Right lobe of liver (tissue), 6 donors: ENCODE measurements at regions not wholly inside any gene's neighbourhood (a gene's known extent, or its start where the extent isn't known, plus 50 kb on each side); places are given as distances from the start of the nearest gene placed in this dataset.

ENCODE experiments used
- ATAC-seq, 4 donors: fragments of 200-7000 bp; cut with Tn5 transposase; one replicate each; pipeline ENCODE4 v1.9.1; 2020; ENCODE audit warnings: mild to moderate bottlenecking in 4 of 4, moderate library complexity in 4 of 4
- DNase-seq, 3 donors: peaks; one replicate each; pipeline ENCODE4 v3.0.0-alpha.2; 2020
- H3K27ac ChIP-seq, 3 donors: fragments of 200-600 bp; one replicate each; pipeline ENCODE4 v1.8.0; 2022
- H3K27me3 ChIP-seq, 2 donors: fragments of 200-600 bp; one replicate each; pipeline ENCODE4 v1.8.0; 2022
- H3K36me3 ChIP-seq, 4 donors: fragments of 200-600 bp; sonication (generic) in 1 of 4; one replicate each; pipeline versions ENCODE4 v1.5.1 to v1.8.0; 2017 to 2022; ENCODE audit warnings: control low read depth in 1 of 4
- H3K4me1 ChIP-seq, 4 donors: fragments of 200-600 bp; sonication (generic) in 1 of 4; one replicate each; pipeline versions ENCODE4 v1.5.1 to v1.8.0; 2017 to 2022; ENCODE audit warnings: control low read depth in 1 of 4
- H3K4me3 ChIP-seq, 3 donors: fragments of 200-600 bp; one replicate each; pipeline ENCODE4 v1.8.0; 2022
- H3K9me3 ChIP-seq, 4 donors: fragments of 200-600 bp; sonication (generic) in 1 of 4; one replicate each; pipeline versions ENCODE4 v1.5.1 to v1.8.0; 2017 to 2022; ENCODE audit warnings: control low read depth in 1 of 4
- POLR2A ChIP-seq: fragments of 450-650 bp; IDR thresholded peaks from one replicate; pipeline ENCODE4 v1.6.1; 2017; ENCODE audit warnings: antibody characterized with exemption, mild to moderate bottlenecking
- WGBS: methylation state at CpG from one replicate; pipeline ENCODE4 v1.1.6; 2018; ENCODE audit warnings: low coverage, low lambda C conversion rate; ENCODE audit not compliant: insufficient coverage; ENCODE audit errors: missing lambda C conversion rate; 5-methylcytosine and 5-hydroxymethylcytosine counted together
- intact Hi-C, 2 donors: fragments of 100-400 bp; cut with DNase I; formaldehyde crosslinking; loops; one replicate each; pipeline versions ENCODE4 v1.11.2 to v1.14.1; 2022
- TF ChIP-seq, protein P1 (sequence below), 4 donors: fragments of 200-600 bp in 3 of 4; fragments of 450-650 bp in 1 of 4; IDR thresholded peaks; one replicate each; pipeline versions ENCODE4 v1.5.1 to v1.8.0; 2016 to 2022; ENCODE audit warnings: antibody characterized with exemption in 4 of 4, mild to moderate bottlenecking in 2 of 4
- donor health status: DM: no; HTN: yes; CAD: no.
- donor health status: DM: no; HTN: no; CAD: no.
- donor health status: DM: no; HTN: no; CAD: no.
- donor health status: DM: no; HTN: yes; CAD: no.
- donor health status: DM: no; HTN: yes; CAD: no.

DNA sequence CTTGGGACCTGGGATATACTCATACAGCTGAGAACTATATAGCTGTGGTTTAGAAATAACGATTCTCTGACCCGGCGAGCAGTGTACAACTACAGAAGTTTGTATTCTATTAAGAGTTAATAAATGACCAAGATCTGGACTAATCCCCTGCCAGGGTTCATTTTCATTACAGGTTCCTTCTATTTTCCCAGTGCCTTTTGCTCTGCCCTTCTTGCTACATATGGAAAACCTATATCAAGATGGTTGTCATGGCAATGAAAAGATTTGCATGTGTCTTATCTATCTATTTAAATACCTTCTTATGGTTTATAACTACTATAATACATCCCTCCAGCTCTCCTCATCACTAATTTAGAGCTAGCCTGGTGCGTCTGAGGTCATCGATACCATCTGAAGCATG is 965.2 kb downstream of the BCL11A start:
- WGBS = 63% methylated on average over 5 of the region's 5 CpGs
- TF ChIP-seq, protein P1, sequence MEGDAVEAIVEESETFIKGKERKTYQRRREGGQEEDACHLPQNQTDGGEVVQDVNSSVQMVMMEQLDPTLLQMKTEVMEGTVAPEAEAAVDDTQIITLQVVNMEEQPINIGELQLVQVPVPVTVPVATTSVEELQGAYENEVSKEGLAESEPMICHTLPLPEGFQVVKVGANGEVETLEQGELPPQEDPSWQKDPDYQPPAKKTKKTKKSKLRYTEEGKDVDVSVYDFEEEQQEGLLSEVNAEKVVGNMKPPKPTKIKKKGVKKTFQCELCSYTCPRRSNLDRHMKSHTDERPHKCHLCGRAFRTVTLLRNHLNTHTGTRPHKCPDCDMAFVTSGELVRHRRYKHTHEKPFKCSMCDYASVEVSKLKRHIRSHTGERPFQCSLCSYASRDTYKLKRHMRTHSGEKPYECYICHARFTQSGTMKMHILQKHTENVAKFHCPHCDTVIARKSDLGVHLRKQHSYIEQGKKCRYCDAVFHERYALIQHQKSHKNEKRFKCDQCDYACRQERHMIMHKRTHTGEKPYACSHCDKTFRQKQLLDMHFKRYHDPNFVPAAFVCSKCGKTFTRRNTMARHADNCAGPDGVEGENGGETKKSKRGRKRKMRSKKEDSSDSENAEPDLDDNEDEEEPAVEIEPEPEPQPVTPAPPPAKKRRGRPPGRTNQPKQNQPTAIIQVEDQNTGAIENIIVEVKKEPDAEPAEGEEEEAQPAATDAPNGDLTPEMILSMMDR (IDR thresholded peaks at IDR 0.05) = no peak
- TF ChIP-seq POLR2A = no peak

DNA sequence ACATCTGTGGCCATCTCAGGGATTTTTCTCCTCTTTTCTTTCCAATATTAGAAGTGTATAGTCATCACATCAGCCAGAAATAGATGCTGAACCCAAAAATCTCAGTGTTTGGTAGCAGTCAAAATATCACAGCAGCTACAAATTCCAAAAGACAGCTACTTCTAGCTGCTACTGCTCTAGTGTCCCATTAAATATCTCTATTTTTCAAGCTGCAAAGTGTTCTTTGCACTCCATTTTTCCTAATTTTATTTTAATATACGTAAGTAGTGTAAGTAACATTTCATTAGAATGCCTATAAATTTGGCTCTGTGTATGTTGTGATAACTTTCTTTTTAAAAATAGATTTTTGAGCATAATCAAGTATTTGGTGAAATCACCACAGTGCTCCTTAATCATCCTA is 967.3 kb downstream of the BCL11A start:
- H3K27me3 ChIP-seq = no peaks in the 10 kb centered on the region
- TF ChIP-seq, protein P1 (IDR thresholded peaks at IDR 0.05) = no peak
- TF ChIP-seq POLR2A = no peak
- H3K27ac ChIP-seq = no peak overlapping the region
- WGBS = 67% methylated on average over 1 of the region's 1 CpG
- intact Hi-C loops = no loop called here
- no peaks in the 10 kb centered on the region for H3K36me3 ChIP-seq
- no peak for ATAC-seq
- H3K4me3 ChIP-seq = no peak overlapping the region
- H3K9me3 ChIP-seq = no peaks in the 10 kb centered on the region
- no peak for DNase-seq
- no peaks in the 10 kb centered on the region for H3K4me1 ChIP-seq

More for the DNA sequence above, 965.2 kb downstream of the BCL11A start:
- intact Hi-C loops = no loop called here
- Histone ChIP-seq H3K4me1 (no peaks in the 10 kb centered on the region), H3K27me3 (no peaks in the 10 kb centered on the region), H3K36me3 (no peaks in the 10 kb centered on the region), H3K27ac (no peak overlapping the region), H3K9me3 (no peaks in the 10 kb centered on the region), H3K4me3 (no peak overlapping the region)
- no peak for ATAC-seq
- no peak for DNase-seq

DNA sequence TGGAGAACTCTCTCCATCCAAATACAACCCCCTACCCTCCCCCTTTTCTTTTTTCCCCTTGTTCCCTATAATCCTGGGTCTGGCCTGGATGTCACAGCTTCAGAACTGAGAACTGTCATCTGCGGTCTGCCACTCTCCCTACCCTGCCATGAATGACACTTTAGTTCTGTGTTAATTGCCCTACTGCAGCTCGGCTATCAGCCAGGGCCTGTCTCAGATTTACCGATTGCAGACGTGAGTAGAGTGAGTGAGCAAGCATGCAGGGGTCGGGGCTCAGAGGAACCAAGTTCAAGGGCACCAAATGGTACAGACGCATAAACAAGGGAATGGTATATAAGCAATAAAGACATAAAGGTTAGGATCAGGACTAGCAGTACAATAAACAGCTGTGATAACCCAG is 967.8 kb downstream of the BCL11A start:
- Histone ChIP-seq H3K4me3 (no peak overlapping the region), H3K36me3 (no peaks in the 10 kb centered on the region), H3K4me1 (no peaks in the 10 kb centered on the region), H3K27ac (no peak overlapping the region), H3K27me3 (no peaks in the 10 kb centered on the region), H3K9me3 (no peaks in the 10 kb centered on the region)
- ATAC-seq (no peak), DNase-seq (no peak)
- intact Hi-C loops = no loop called here
- TF ChIP-seq, protein P1 (IDR thresholded peaks at IDR 0.05) = no peak
- no peak for TF ChIP-seq POLR2A
- WGBS = 23% methylated on average over 6 of the region's 6 CpGs

DNA sequence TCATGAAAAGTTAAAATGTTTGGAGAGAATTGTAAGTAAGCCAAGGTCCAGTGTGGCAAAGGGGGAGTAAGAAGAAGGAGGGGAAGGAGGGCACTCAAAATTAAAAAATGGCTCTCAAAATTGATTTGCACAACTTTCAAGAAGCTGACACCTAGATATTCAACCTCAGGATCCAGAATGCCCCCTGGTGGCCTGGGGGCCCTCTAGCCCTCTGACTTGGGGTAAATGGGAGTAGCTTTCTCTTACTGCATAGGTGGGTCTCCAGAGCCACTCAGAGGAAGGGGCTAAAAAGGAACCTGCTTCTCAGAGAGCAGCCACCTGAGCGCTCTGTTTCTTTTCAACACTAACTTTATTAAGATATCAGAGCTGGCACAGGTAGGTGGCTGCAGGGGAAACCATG is 968.5 kb downstream of the BCL11A start:
- no peak for DNase-seq
- WGBS = 80% methylated on average over 1 of the region's 1 CpG

More for the DNA sequence above, 968.5 kb downstream of the BCL11A start:
- no peak overlapping the region for H3K4me3 ChIP-seq
- no peak overlapping the region for H3K27ac ChIP-seq
- TF ChIP-seq, protein P1 (IDR thresholded peaks at IDR 0.05) = no peak
- no peak for TF ChIP-seq POLR2A
- ATAC-seq = no peak
- H3K36me3 ChIP-seq = no peaks in the 10 kb centered on the region
- no peaks in the 10 kb centered on the region for H3K27me3 ChIP-seq
- H3K4me1 ChIP-seq = no peaks in the 10 kb centered on the region
- H3K9me3 ChIP-seq = no peaks in the 10 kb centered on the region
- intact Hi-C loops = no loop called here
